ENCODE measurements at regions not wholly inside any gene's neighbourhood (a gene's known extent, or its start where the extent isn't known, plus 50 kb on each side); places are given as distances from the start of the nearest gene placed in this dataset.

GRCh38 chr6:109260126-109260525, 122.1 kb downstream of the CD164 start:
- Histone ChIP-seq H3K4me3 (ENCODE audit: extremely low read depth in 1 of 4, insufficient read depth in 2 of 4, low read depth in 3 of 4, low read length in 4 of 4) (no peak overlapping the region), H3K56ac (replicated peaks; ENCODE audit: insufficient read length, low read depth, low read length) (no peak overlapping the region), H3K23me2 (ENCODE audit: low read depth, low read length) (no peaks in the 10 kb centered on the region), H3K9ac (replicated peaks in 1 of 4; ENCODE audit: extremely low read depth in 1 of 4, low read depth in 3 of 4, low read length in 3 of 4) (no peak overlapping the region), H3K14ac (ENCODE audit: insufficient read length) (no peak overlapping the region), H3K27ac (ENCODE audit: low read depth, low read length) (no peak overlapping the region), H2BK15ac (ENCODE audit: low read length) (no peak overlapping the region), H2BK120ac (replicated peaks; ENCODE audit: low read depth, low read length) (no peak overlapping the region), H4K8ac (ENCODE audit: extremely low read depth, insufficient read depth, low read length) (no peak overlapping the region), H3K9me3 (ENCODE audit: insufficient read depth in 2 of 2, low read depth in 1 of 2, low read length in 1 of 2) (no peaks in the 10 kb centered on the region), H2AK5ac (ENCODE audit: low read depth, low read length) (no peak overlapping the region), H2AFZ (ENCODE audit: low read length) (no peak overlapping the region), H3K79me1 (ENCODE audit: low read depth, low read length) (no peaks in the 10 kb centered on the region), H3K36me3 (ENCODE audit: control insufficient read depth in 2 of 4, insufficient read depth in 4 of 4, low read length in 3 of 4) (no peaks in the 10 kb centered on the region), H3K79me2 (ENCODE audit: control insufficient read depth in 1 of 2, insufficient read depth in 2 of 2, low read length in 2 of 2) (no peaks in the 10 kb centered on the region), H2BK12ac (ENCODE audit: low read depth, low read length) (no peak overlapping the region), H3K18ac (ENCODE audit: extremely low read depth, low read length) (no peak overlapping the region), H2BK5ac (ENCODE audit: low read depth, low read length) (no peak overlapping the region), H4K5ac (ENCODE audit: insufficient read length, low read depth, low read length) (no peak overlapping the region), H4K20me1 (replicated peaks in 1 of 2; ENCODE audit: control insufficient read depth in 1 of 2, insufficient read depth in 2 of 2, low read length in 2 of 2) (no peaks in the 10 kb centered on the region), H3K23ac (ENCODE audit: insufficient read length) (no peak overlapping the region), H4K91ac (replicated peaks; ENCODE audit: insufficient read length, low read length) (no peak overlapping the region), H2BK20ac (ENCODE audit: low read length) (no peak overlapping the region), H3K27me3 (replicated peaks in 1 of 4; ENCODE audit: control insufficient read depth in 3 of 4, extremely low read depth in 1 of 4, insufficient read depth in 3 of 4, low read length in 3 of 4) (no peaks in the 10 kb centered on the region; a peak in 1 of 7 replicates), H3K4me1 (replicated peaks in 1 of 4; ENCODE audit: control insufficient read depth in 3 of 4, insufficient read depth in 4 of 4, low read length in 3 of 4) (peaks cover 0 to 5% (median 0%) of the 10 kb centered on the region in 4 experiments; a peak in 2 of 7 replicates), H3K4me2 (ENCODE audit: insufficient read depth in 1 of 2, low read depth in 2 of 2, low read length in 2 of 2) (no peak overlapping the region), H3K4ac (replicated peaks; ENCODE audit: insufficient read length, low read depth, low read length) (no peak overlapping the region)
- DNase-seq (ENCODE audit: low read depth in 1 of 2, low spot score in 2 of 2) (no peak), FAIRE-seq (no peak)
- ChIA-PET POLR2A (ENCODE audit: partially characterized antibody) (no interaction called here), CTCF (ENCODE audit: partially characterized antibody) (no interaction called here)
- TF ChIP-seq HDAC2 (IDR thresholded peaks at IDR 0.05; ENCODE audit: borderline replicate concordance in 1 of 2, low read depth in 2 of 2, low read length in 2 of 2), result no peak
- no peak for TF ChIP-seq KDM5A (IDR thresholded peaks at IDR 0.05; ENCODE audit: low read length)
- TF ChIP-seq TCF12 (IDR thresholded peaks at IDR 0.05; ENCODE audit: low read depth, low read length), result no peak
- no peak for TF ChIP-seq EP300 (IDR thresholded peaks at IDR 0.05; ENCODE audit: borderline replicate concordance in 1 of 2, low read depth in 2 of 2, low read length in 2 of 2)
- TF ChIP-seq SAP30 (IDR thresholded peaks at IDR 0.05; ENCODE audit: insufficient read depth, insufficient replicate concordance, low read length), result no peak
- 98% methylated on average over 2 of the region's 2 CpGs; no CpG with 5 or more reads in 1 of the 2 experiments for WGBS, 2 experiments (ENCODE audit: extremely low coverage in 1 of 2, insufficient coverage in 1 of 2, insufficient read length in 1 of 2, insufficient replicate concordance in 2 of 2, low coverage in 1 of 2, low lambda C conversion rate in 2 of 2, missing lambda C conversion rate in 1 of 2)
